GM23338 (cell line): ENCODE measurements at regions not wholly inside any gene's neighbourhood (a gene's known extent, or its start where the extent isn't known, plus 50 kb on each side); places are given as distances from the start of the nearest gene placed in this dataset.

ENCODE experiments used
- ATAC-seq: fragments of 200-7000 bp; cut with Tn5 transposase; 3 replicates; pipeline ENCODE4 v1.9.1; 2020
- DNase-seq: peaks from one replicate; pipeline ENCODE4 v3.0.0-alpha.2; 2015; ENCODE audit warnings: low spot score
- H2AFZ ChIP-seq: fragments of 200-600 bp; sonication (generic); 2 replicates; pipeline ENCODE4 v1.8.0; 2016; ENCODE audit warnings: antibody characterized with exemption, mild to moderate bottlenecking, moderate library complexity
- H3F3A ChIP-seq: fragments of 200-600 bp; sonication (generic); replicated peaks from 2 replicates; pipeline ENCODE4 v1.8.0; 2017; ENCODE audit warnings: antibody characterized with exemption, mixed run types, low read depth
- H3K27ac ChIP-seq: fragments of 200-600 bp; sonication (generic); 2 replicates; pipeline ENCODE4 v1.6.1; 2016; ENCODE audit warnings: low read depth
- H3K27me3 ChIP-seq: fragments of 200-600 bp; sonication (generic); 2 replicates; pipeline ENCODE4 v1.8.0; 2016; ENCODE audit warnings: mild to moderate bottlenecking, mixed run types, moderate library complexity; ENCODE audit not compliant: insufficient read depth
- H3K36me3 ChIP-seq: fragments of 200-600 bp; sonication (generic); 2 replicates; pipeline ENCODE4 v1.8.0; 2016; ENCODE audit warnings: mild to moderate bottlenecking; ENCODE audit not compliant: insufficient read depth
- H3K4me1 ChIP-seq: fragments of 200-600 bp; sonication (generic); 2 replicates; pipeline ENCODE4 v1.8.0; 2016; ENCODE audit warnings: mild to moderate bottlenecking, moderate library complexity; ENCODE audit not compliant: insufficient read depth
- H3K4me2 ChIP-seq: fragments of 200-600 bp; sonication (generic); 2 replicates; pipeline ENCODE4 v1.7.1; 2017; ENCODE audit warnings: mixed run types
- H3K4me3 ChIP-seq: fragments of 200-600 bp; sonication (generic); 2 replicates; pipeline ENCODE4 v1.6.1; 2016; ENCODE audit warnings: mixed run types
- H3K79me2 ChIP-seq: fragments of 200-600 bp; sonication (generic); replicated peaks from 2 replicates; pipeline ENCODE4 v1.8.0; 2017; ENCODE audit warnings: mild to moderate bottlenecking; ENCODE audit not compliant: insufficient read depth
- H3K9me2 ChIP-seq: fragments of 200-600 bp; sonication (generic); 2 replicates; pipeline ENCODE4 v1.8.0; 2017; ENCODE audit not compliant: insufficient read depth
- H4K20me1 ChIP-seq: fragments of 200-600 bp; sonication (generic); replicated peaks from 2 replicates; pipeline ENCODE4 v1.8.0; 2017; ENCODE audit warnings: mild to moderate bottlenecking; ENCODE audit not compliant: insufficient read depth
- H3K27ac Mint-ChIP-seq: 2 replicates; pipeline ENCODE4 v1.8.0; 2020; ENCODE audit warnings: inconsistent platforms, mild to moderate bottlenecking, moderate library complexity, mixed read lengths
- H3K27me3 Mint-ChIP-seq: 3 replicates; pipeline ENCODE4 v1.8.0; 2022; ENCODE audit warnings: low read depth, mild to moderate bottlenecking, moderate library complexity, mixed read lengths, inconsistent platforms; ENCODE audit not compliant: insufficient read depth, poor library complexity
- H3K36me3 Mint-ChIP-seq: 3 replicates; pipeline ENCODE4 v1.8.0; 2021; ENCODE audit warnings: low read depth, mild to moderate bottlenecking, inconsistent platforms, moderate library complexity, mixed read lengths
- H3K4me1 Mint-ChIP-seq: 3 replicates; pipeline ENCODE4 v1.8.0; 2020; ENCODE audit warnings: mild to moderate bottlenecking, inconsistent platforms, mixed read lengths
- H3K4me3 Mint-ChIP-seq: 3 replicates; pipeline ENCODE4 v1.8.0; 2021; ENCODE audit warnings: moderate library complexity, mild to moderate bottlenecking, inconsistent platforms, mixed read lengths
- H3K9me3 Mint-ChIP-seq: 3 replicates; pipeline ENCODE4 v1.8.0; 2020; ENCODE audit warnings: moderate library complexity, mild to moderate bottlenecking, inconsistent platforms, mixed read lengths
- CREB1 ChIP-seq: fragments of 250-450 bp; sonication (Bioruptor Pico); IDR thresholded peaks from 2 replicates; pipeline ENCODE4 v1.5.0; 2020; ENCODE audit warnings: low read depth, mild to moderate bottlenecking, moderate library complexity
- CTCF ChIP-seq, 2 experiments: fragments of 200-600 bp in 1 of 2; sonication (generic) in 1 of 2; conservative IDR thresholded peaks; 2 replicates each; pipeline versions ENCODE4 v1.5.1 to v1.6.1; 2016 to 2017; ENCODE audit warnings: antibody characterized with exemption in 2 of 2, low read depth in 2 of 2, mild to moderate bottlenecking in 2 of 2, moderate library complexity in 1 of 2
- ETS1 ChIP-seq: IDR thresholded peaks from 2 replicates; pipeline ENCODE4 v1.6.1; 2016; ENCODE audit warnings: antibody characterized with exemption
- EZH2 ChIP-seq: fragments of 200-600 bp; sonication (generic); IDR thresholded peaks from one replicate; pipeline ENCODE4 v1.8.0; 2017; ENCODE audit warnings: antibody characterized with exemption, mild to moderate bottlenecking, low read depth; ENCODE audit not compliant: unreplicated experiment
- EZH2phosphoT487 ChIP-seq: fragments of 200-600 bp; sonication (generic); IDR thresholded peaks from one replicate; pipeline ENCODE4 v1.8.1; 2018; ENCODE audit warnings: antibody characterized with exemption; ENCODE audit not compliant: unreplicated experiment
- JUNB ChIP-seq: IDR thresholded peaks from one replicate; pipeline ENCODE4 v1.6.1; 2016; ENCODE audit warnings: antibody characterized with exemption; ENCODE audit not compliant: unreplicated experiment
- NANOG ChIP-seq: IDR thresholded peaks from 2 replicates; pipeline ENCODE4 v1.6.1; 2016; ENCODE audit warnings: antibody characterized with exemption, borderline replicate concordance
- POLR2AphosphoS5 ChIP-seq: IDR thresholded peaks from 2 replicates; pipeline ENCODE4 v1.6.1; 2016; ENCODE audit warnings: antibody characterized with exemption, low read depth
- REST ChIP-seq: IDR thresholded peaks from one replicate; pipeline ENCODE4 v1.6.1; 2018; ENCODE audit warnings: antibody characterized with exemption; ENCODE audit not compliant: unreplicated experiment
- STAT1 ChIP-seq: IDR thresholded peaks from one replicate; pipeline ENCODE4 v1.6.1; 2016; ENCODE audit warnings: antibody characterized with exemption; ENCODE audit not compliant: unreplicated experiment
- ZNF114 ChIP-seq: fragments of 250-450 bp; sonication (Bioruptor Pico); IDR thresholded peaks from 2 replicates; pipeline ENCODE4 v1.5.0; 2020; ENCODE audit warnings: mild to moderate bottlenecking, moderate library complexity
- ZNF331 ChIP-seq: fragments of 250-450 bp; sonication (Bioruptor Pico); IDR thresholded peaks from 2 replicates; pipeline ENCODE4 v1.5.0; 2020; ENCODE audit warnings: low read depth, mild to moderate bottlenecking, moderate library complexity
- ZNF462 ChIP-seq: fragments of 250-450 bp; sonication (Bioruptor Pico); IDR thresholded peaks from 2 replicates; pipeline ENCODE4 v1.5.0; 2020; ENCODE audit warnings: mild to moderate bottlenecking, moderate library complexity

- Mint-ChIP-seq H3K9me3 (no peaks in the 10 kb centered on the region), H3K27ac (no peak overlapping the region), H3K4me3 (no peak overlapping the region), H3K36me3 (no peaks in the 10 kb centered on the region), H3K4me1 (no peaks in the 10 kb centered on the region), H3K27me3 (peaks cover 3% of the 10 kb centered on the region)
- no peak for DNase-seq
- H3K27ac ChIP-seq = no peak overlapping the region
- H3K4me2 ChIP-seq = no peak overlapping the region
- no peaks in the 10 kb centered on the region for H3K27me3 ChIP-seq
- no peak overlapping the region for H3K4me3 ChIP-seq
- no peaks in the 10 kb centered on the region for H3K36me3 ChIP-seq
- no peak for ATAC-seq
- H3K79me2 ChIP-seq = no peaks in the 10 kb centered on the region
- H2AFZ ChIP-seq = no peak overlapping the region
- H3K9me2 ChIP-seq = no peaks in the 10 kb centered on the region
- no peaks in the 10 kb centered on the region for H4K20me1 ChIP-seq
- no peaks in the 10 kb centered on the region for H3F3A ChIP-seq
- TF ChIP-seq ZNF114 (CRISPR knock-in tag) (no peak), REST (no peak), ETS1 (no peak), EZH2 (no peak), EZH2phosphoT487 (no peak), STAT1 (no peak), JUNB (no peak), NANOG (no peak), ZNF462 (CRISPR knock-in tag) (no peak), CTCF (conservative IDR thresholded peaks at IDR 0.05; ENCODE audit: low read depth in 2 of 2) (no peak), ZNF331 (CRISPR knock-in tag) (no peak), CREB1 (no peak), POLR2AphosphoS5 (no peak)
- H3K4me1 ChIP-seq = no peaks in the 10 kb centered on the region
Measured at GRCh38 chr15:39254181-39254580, 326.7 kb upstream of the THBS1 start.
